ENCODE measurements at regions not wholly inside any gene's neighbourhood (a gene's known extent, or its start where the extent isn't known, plus 50 kb on each side); places are given as distances from the start of the nearest gene placed in this dataset.

DNA sequence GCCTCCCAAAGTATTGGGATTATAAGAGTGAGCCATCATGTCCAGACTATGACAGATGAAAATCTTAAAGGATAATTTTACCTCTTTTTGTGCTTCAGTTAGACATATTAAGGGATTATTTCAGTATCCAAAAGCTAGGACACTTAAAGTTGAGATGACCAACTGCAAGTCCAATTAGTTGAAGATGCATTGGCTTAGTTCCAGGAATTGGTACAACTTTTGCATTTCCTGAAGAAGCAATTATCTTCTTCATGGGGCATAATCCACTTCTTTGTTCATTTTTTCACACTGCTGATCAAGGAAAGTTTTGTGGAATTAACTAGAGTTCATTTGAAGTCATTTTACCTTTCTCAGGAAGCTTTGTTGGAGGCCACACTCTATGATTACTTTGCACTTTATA, 72.0 kb upstream of the HECW1 start:
- TF ChIP-seq EZH2phosphoT487 (IDR thresholded peaks at IDR 0.05; ENCODE audit: insufficient read depth, low read depth) (no peak), EZH2 (IDR thresholded peaks at IDR 0.05; ENCODE audit: insufficient read depth, poor library complexity, severe bottlenecking) (no peak)

Measured in GM23248 (cell line).